ENCODE measurements at regions not wholly inside any gene's neighbourhood (a gene's known extent, or its start where the extent isn't known, plus 50 kb on each side); places are given as distances from the start of the nearest gene placed in this dataset.
"Not testable (repeated sequence)": the region's sequence is repeated elsewhere in the genome, so short reads cannot be mapped to it uniquely, and the experiment has no call there.

- Mint-ChIP-seq H3K27ac (ENCODE audit: unreplicated experiment) (no peak overlapping the region), H3K9me3 (ENCODE audit: unreplicated experiment) (no peaks in the 10 kb centered on the region), H3K4me3 (ENCODE audit: unreplicated experiment) (no peak overlapping the region), H3K4me1 (ENCODE audit: unreplicated experiment) (peaks cover 4% of the 10 kb centered on the region), H3K36me3 (ENCODE audit: low read depth, unreplicated experiment) (no peaks in the 10 kb centered on the region), H3K27me3 (ENCODE audit: unreplicated experiment) (no peaks in the 10 kb centered on the region)
- no peak for TF ChIP-seq CTCF (IDR thresholded peaks at IDR 0.05; ENCODE audit: unreplicated experiment)
- no peak for DNase-seq (ENCODE audit: low spot score)
Observed at GRCh38 chr3:160053048-160053391, 64.4 kb downstream of the IL12A start.

GRCh38 chr3:160054862-160055261 is 66.2 kb downstream of the IL12A start:
- H3K9me3 Mint-ChIP-seq (ENCODE audit: unreplicated experiment); H3K36me3 Mint-ChIP-seq (ENCODE audit: low read depth, unreplicated experiment); H3K4me1 Mint-ChIP-seq (ENCODE audit: unreplicated experiment); H3K4me3 Mint-ChIP-seq (ENCODE audit: unreplicated experiment); H3K27me3 Mint-ChIP-seq (ENCODE audit: unreplicated experiment); DNase-seq (ENCODE audit: low spot score); H3K27ac Mint-ChIP-seq (ENCODE audit: unreplicated experiment): not testable (repeated sequence)

GRCh38 chr3:160055659-160056058 is 67.0 kb downstream of the IL12A start:
- Mint-ChIP-seq H3K4me1 (ENCODE audit: unreplicated experiment) (no peaks in the 10 kb centered on the region), H3K9me3 (ENCODE audit: unreplicated experiment) (no peaks in the 10 kb centered on the region), H3K4me3 (ENCODE audit: unreplicated experiment) (no peak overlapping the region), H3K27ac (ENCODE audit: unreplicated experiment) (no peak overlapping the region), H3K27me3 (ENCODE audit: unreplicated experiment) (no peaks in the 10 kb centered on the region), H3K36me3 (ENCODE audit: low read depth, unreplicated experiment) (no peaks in the 10 kb centered on the region)
- DNase-seq (ENCODE audit: low spot score): no peak
- no peak for TF ChIP-seq CTCF (IDR thresholded peaks at IDR 0.05; ENCODE audit: unreplicated experiment)

- Mint-ChIP-seq H3K9me3 (ENCODE audit: unreplicated experiment) (no peaks in the 10 kb centered on the region), H3K27me3 (ENCODE audit: unreplicated experiment) (no peaks in the 10 kb centered on the region), H3K27ac (ENCODE audit: unreplicated experiment) (no peak overlapping the region), H3K4me3 (ENCODE audit: unreplicated experiment) (no peak overlapping the region), H3K36me3 (ENCODE audit: low read depth, unreplicated experiment) (no peaks in the 10 kb centered on the region), H3K4me1 (ENCODE audit: unreplicated experiment) (no peaks in the 10 kb centered on the region)
- DNase-seq (ENCODE audit: low spot score): no peak
- TF ChIP-seq CTCF (IDR thresholded peaks at IDR 0.05; ENCODE audit: unreplicated experiment): no peak
Observed at GRCh38 chr3:160057331-160057730, 68.7 kb downstream of the IL12A start.

GRCh38 chr3:160060409-160061027 is 71.9 kb downstream of the IL12A start:
- DNase-seq (ENCODE audit: low spot score): no peak
- no peaks in the 10 kb centered on the region for H3K4me1 Mint-ChIP-seq (ENCODE audit: unreplicated experiment)
- H3K4me3 Mint-ChIP-seq (ENCODE audit: unreplicated experiment): no peak overlapping the region
- no peaks in the 10 kb centered on the region for H3K9me3 Mint-ChIP-seq (ENCODE audit: unreplicated experiment)
- no peak for TF ChIP-seq CTCF (IDR thresholded peaks at IDR 0.05; ENCODE audit: unreplicated experiment)
- H3K27ac Mint-ChIP-seq (ENCODE audit: unreplicated experiment): no peak overlapping the region
- H3K36me3 Mint-ChIP-seq (ENCODE audit: low read depth, unreplicated experiment): no peaks in the 10 kb centered on the region
- no peaks in the 10 kb centered on the region for H3K27me3 Mint-ChIP-seq (ENCODE audit: unreplicated experiment)
